Ishikawa (cell line): ENCODE measurements at regions not wholly inside any gene's neighbourhood (a gene's known extent, or its start where the extent isn't known, plus 50 kb on each side); places are given as distances from the start of the nearest gene placed in this dataset.

ENCODE experiments used
- CEBPB ChIP-seq: IDR thresholded peaks from 2 replicates; pipeline ENCODE4 v1.6.1; 2012
- CREB1 ChIP-seq: IDR thresholded peaks from 2 replicates; pipeline ENCODE4 v1.6.1; 2012; ENCODE audit warnings: low read depth
- EGR1 ChIP-seq: IDR thresholded peaks from 2 replicates; pipeline ENCODE4 v1.6.1; 2012
- EP300 ChIP-seq: IDR thresholded peaks from 2 replicates; pipeline ENCODE4 v1.6.1; 2012; ENCODE audit warnings: borderline replicate concordance
- FOXM1 ChIP-seq: IDR thresholded peaks from 2 replicates; pipeline ENCODE4 v1.6.1; 2012; ENCODE audit warnings: low read depth, borderline replicate concordance
- MAX ChIP-seq: IDR thresholded peaks from 2 replicates; pipeline ENCODE4 v1.6.1; 2012
- NFIC ChIP-seq: IDR thresholded peaks from 2 replicates; pipeline ENCODE4 v1.6.1; 2012
- RAD21 ChIP-seq: IDR thresholded peaks from 2 replicates; pipeline ENCODE4 v1.6.1; 2012; ENCODE audit warnings: low read depth
- REST ChIP-seq: IDR thresholded peaks from 2 replicates; pipeline ENCODE4 v1.6.1; 2012; ENCODE audit warnings: low read depth, mild to moderate bottlenecking
- TAF1 ChIP-seq: IDR thresholded peaks from 2 replicates; pipeline ENCODE4 v1.6.1; 2012; ENCODE audit warnings: low read depth, mild to moderate bottlenecking
- TCF12 ChIP-seq: IDR thresholded peaks from 2 replicates; pipeline ENCODE4 v1.6.1; 2012; ENCODE audit warnings: low read depth
- TEAD4 ChIP-seq: IDR thresholded peaks from 2 replicates; pipeline ENCODE4 v1.6.1; 2012
- USF1 ChIP-seq: IDR thresholded peaks from 2 replicates; pipeline ENCODE4 v1.6.1; 2012
- YY1 ChIP-seq: IDR thresholded peaks from 2 replicates; pipeline ENCODE4 v1.6.1; 2012; ENCODE audit warnings: low read depth
- ZBTB7A ChIP-seq: IDR thresholded peaks from 2 replicates; pipeline ENCODE4 v1.6.1; 2012; ENCODE audit warnings: low read depth

GRCh38 chr4:62804075-62804474 lies 1603.9 kb downstream of the ADGRL3 start:
- TF ChIP-seq EGR1 (no peak), USF1 (no peak), CREB1 (no peak), ZBTB7A (no peak), NFIC (no peak), REST (no peak), TEAD4 (no peak), CEBPB (no peak), YY1 (no peak), TAF1 (no peak), MAX (no peak), EP300 (no peak), TCF12 (no peak), RAD21 (no peak), FOXM1 (no peak)

DNA sequence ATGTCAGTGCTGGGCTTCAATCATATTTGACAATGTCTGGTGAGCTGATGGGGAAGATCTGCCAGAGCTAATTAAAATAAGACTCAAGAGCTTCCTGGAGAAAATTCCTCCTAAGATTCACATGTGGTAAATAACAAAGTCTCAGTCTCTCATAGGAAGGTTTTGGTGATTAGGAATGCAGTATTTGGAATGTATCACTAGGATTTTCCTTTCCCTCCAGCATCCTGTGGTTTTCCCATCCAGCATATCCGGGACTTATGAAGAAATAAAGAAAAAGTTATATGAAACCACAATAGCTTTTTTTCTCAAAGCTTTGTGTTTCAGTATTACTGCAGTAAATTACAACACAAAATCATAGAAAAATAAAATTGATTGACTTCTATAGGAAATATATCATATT lies 1597.1 kb downstream of the ADGRL3 start:
- TF ChIP-seq FOXM1 (no peak), CEBPB (no peak), EP300 (no peak), EGR1 (no peak), CREB1 (no peak), TEAD4 (no peak), RAD21 (no peak), ZBTB7A (no peak), TCF12 (no peak), TAF1 (no peak), NFIC (no peak), REST (no peak), USF1 (no peak)

DNA sequence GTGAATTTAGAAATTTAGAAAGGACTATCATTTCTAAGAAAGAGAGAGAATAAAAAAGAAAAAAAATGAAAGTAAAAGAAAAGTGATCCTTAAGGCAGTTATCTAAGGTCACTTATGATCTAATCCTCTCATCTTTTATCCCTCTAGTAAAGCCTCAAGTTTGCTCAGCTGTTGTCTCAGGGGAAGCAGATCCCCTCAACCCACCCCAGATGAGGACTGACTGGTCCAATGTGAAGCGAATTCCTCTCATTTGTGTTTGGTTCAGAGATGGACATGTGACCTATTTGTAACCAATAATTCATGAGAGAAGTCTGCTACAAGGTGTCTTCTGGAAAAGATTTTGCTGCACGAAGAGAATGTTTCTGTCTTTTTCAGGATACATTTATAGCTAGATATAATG lies 1591.3 kb downstream of the ADGRL3 start:
- TF ChIP-seq REST (no peak), USF1 (no peak), MAX (no peak), RAD21 (no peak), CREB1 (no peak), ZBTB7A (no peak), TCF12 (no peak), TEAD4 (no peak), CEBPB (no peak), FOXM1 (no peak)

GRCh38 chr4:62771983-62772557 lies 1571.9 kb downstream of the ADGRL3 start:
- TF ChIP-seq EP300 = no peak
